Medulla oblongata (tissue), 1 donor: ENCODE measurements at regions not wholly inside any gene's neighbourhood (a gene's known extent, or its start where the extent isn't known, plus 50 kb on each side); places are given as distances from the start of the nearest gene placed in this dataset.

Experiments used
- DNase-seq: peaks from one replicate; pipeline ENCODE4 v3.0.0-alpha.2; 2015; ENCODE audit errors: extremely low spot score

DNA sequence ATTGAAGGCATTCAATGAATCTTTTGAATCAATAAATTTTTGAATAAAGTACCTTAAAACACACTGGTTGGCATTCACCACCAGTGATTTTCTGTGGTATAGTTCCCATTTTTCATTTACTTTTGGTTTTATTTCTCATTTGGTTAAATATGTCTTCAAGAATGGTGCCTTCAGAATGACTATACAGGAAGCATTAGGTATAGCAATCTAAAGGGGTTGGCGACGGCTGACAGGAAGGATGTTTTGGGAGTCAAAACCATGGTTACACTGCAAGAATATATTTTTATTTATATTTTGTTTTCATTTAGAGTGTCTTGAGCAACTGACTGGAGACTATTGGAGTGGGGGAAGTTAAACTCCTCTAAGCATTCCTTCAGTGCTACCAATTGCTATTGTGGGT lies 235.7 kb downstream of the HTR1A start:
- DNase-seq = no peak

DNA sequence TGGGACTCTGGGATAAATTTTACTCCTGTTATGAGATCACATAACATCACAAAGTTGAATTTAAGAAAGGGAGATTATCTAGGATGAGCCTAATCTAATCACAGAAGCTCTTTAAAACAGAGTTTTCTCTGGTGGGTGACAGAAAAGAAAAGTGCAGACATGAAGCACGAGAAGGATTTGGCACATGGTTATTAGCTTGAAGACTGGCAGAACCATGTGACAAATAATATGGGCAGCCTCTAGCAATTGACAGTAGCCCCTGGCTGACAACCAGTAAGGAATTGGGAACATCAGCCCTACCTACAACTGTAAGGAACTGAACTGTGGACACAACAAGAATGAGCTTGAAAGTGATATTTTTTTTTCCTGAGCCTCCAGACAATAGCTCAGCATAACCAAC lies 243.1 kb downstream of the HTR1A start:
- no peak for DNase-seq

DNA sequence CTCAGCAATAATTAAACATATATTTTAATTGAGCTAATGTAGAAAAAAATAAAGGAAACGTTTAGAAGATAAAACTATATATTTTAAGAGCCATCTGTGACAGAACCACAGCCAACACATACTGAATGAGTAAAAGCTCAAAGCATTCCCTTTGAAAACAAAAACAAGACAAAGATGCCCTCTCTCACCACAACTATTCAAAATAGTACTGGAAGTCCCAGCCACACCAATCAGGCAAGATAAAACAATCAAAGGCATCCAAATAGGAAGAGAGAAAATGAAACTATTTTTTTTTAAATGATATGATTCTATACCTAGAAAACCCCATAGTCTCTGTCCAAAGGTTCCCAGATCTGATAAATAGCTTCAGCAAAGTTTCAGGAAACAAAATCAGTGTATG lies 262.0 kb downstream of the HTR1A start:
- DNase-seq = no peak

DNA sequence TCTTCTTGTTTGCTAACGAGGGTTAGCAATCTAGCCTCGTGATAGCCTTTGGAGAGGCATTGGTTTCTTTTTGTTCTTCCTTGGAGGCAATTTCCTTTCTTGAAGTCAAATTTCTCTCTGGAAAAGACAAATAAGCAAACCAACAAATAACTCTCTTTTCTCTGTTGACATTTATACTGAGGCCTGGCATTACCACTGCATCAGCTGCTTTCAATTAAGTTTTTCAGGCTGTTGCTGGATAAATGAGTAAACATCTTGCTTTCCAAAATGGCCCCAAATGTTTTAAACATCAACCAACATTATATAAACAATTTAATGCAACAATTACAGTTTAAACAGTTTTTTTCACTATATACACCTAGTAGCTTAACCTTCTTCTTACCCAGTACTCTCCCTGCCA lies 264.4 kb downstream of the HTR1A start:
- peak; percentile 29 for DNase-seq

DNA sequence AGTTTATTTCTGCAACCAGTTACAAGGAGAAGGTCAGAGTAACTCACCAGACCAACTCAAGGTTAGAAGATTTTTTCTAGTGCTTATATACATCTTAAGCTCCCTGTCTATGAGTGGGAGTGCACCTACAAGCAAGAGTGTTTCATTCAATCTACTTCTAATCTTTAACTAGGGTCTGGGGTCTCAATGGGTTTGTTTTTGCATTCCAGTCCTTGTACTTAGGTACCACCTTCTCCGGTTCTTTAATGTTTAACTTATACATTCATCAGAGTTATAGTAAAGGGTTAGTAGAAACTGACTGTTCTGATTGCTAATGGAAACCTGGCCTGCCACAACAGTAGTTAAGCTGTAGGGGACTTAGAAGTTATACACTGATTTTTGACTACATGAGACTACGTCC lies 271.7 kb downstream of the HTR1A start:
- DNase-seq = no peak

DNA sequence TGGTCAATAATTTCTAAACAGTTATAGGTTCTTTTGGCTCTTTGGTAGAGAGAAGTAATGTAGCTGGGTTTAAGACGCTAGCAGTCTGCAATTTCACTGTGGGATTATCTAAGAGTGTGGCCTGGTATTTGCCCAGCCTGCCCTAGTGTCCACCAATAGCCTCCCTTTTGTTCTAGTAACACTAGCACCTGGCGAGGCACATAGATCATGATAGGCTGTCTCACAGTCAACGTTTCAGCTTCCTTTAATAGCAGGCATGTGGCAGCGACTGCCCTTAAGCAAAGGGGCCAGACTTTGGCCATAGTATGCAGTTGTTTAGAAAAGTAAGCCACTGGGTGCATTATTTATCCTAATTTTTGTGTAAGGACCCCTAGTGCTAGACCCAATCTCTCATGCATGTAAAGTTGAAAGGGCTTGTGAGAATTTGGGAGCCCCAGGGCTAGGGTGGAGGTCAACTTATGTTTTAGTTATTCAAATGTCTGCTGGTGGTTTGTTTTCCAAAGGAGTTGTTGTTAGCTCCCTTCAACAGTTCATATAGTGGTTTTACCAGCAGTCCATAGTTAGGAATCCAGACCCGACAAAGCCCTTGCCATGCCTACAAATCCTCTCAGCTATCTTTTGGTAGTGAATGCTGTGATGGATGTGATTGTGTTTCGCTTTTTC lies 274.3 kb downstream of the HTR1A start:
- DNase-seq = no peak

DNA sequence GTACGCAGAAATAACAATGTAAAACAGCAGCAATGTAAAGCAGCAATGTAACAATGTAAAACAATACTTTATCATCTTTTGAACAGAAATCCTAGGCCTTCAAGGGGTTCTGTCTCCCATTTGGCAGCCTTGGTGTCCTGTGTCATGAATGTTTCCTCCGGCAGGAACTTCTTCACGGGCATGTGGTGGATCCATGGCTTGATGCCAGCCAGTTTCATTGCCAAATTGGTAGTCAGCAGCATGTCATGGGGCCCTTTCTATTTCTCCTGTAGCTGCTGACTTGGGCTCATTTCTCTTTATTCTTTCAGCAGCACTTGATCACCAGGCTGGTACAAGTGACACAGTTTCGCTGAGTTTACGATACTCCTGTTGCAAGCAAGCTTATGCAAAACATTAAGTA lies 275.3 kb downstream of the HTR1A start:
- DNase-seq = peak; percentile 7

DNA sequence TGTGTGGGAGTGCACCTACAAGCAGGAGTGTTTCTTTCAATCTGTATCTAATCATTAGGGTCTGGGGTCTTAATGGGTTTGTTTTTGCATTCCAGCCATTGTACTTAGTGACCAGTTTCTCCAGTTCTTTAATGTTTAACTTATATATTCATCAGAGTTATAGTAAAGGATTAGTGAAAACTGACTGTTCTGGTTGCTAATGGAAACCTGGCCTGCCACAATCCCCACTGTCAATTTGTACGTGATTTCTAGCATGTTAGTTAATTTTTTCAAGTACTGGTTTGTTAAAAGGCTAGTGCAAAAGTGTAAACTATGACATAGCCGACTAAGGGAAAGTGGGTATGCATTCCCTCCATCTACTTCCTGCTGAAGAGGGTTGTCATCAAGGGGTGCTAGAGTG lies 276.1 kb downstream of the HTR1A start:
- no peak for DNase-seq

DNA sequence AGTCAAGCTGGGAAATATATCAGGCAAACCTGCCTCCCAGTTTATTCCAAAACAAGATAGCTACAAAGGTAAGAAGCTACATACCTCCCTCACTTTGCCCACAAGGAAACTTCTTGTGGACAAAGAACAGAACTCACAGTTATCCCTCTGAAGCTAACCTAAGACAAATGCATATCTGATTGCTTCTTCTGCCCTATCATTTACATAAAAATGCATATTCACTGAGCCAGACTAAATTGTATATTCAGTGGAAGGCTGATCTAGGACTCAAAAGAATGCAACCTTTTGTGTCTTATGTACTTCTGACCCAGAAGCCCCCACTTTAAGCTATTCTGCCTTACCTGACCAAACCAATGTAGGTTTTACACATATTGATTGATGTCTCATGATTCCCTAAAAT lies 276.8 kb downstream of the HTR1A start:
- DNase-seq = no peak

DNA sequence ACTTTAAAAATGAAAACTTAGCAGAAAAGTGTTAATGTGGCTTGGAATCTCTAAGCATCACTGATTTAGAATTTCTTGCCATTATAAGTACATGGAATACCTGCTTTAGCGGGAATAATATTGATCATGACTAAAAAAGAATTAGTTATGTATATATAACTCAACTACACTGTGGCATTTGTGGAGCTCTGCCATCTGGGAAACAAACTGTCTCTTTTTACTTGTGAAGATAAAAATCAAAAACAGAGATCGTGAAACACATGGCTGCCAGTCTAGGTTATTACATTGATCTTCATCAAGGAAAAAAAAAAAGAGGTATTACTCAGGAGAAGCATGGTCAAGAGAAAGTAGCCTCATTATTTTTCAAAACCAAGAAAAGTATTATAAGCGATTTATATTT lies 287.4 kb downstream of the HTR1A start:
- DNase-seq = no peak

DNA sequence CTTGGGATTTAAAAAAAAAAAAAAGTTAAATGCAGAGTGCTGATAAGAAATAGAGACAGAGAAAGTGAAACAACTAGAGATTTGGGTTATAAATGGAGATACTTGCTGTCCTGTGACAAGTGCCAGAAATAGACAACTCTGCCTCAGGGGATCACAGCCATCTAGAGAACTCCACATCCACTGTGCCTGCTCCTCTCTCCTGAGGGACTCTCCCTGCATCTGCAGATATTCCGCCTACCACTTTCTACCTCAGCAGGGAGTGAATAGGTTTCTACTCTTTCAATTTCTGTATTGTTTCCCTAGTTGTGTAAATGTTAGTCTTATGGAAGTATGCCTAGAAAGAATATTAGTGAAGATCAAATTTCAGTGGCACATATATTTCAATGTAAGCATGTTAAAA lies 307.2 kb downstream of the HTR1A start:
- no peak for DNase-seq

DNA sequence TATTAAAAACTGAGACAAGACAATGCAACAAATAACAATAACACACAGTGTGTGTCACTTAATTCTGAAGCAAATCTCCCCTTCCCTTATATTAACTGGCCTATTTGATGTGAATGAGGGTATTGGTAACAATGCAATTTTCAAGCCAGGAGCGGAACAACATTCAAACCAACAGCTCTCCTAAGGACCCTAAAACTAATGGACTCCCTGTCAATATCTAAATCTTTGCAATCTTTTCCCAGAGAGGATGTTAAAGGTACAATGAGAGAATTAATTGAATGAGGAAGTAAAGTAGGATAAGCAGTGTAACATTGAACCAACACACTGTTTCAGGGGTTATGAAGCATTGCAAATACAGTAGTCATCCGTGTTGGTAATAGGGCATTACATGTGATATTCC lies 311.7 kb downstream of the HTR1A start:
- DNase-seq = no peak

DNA sequence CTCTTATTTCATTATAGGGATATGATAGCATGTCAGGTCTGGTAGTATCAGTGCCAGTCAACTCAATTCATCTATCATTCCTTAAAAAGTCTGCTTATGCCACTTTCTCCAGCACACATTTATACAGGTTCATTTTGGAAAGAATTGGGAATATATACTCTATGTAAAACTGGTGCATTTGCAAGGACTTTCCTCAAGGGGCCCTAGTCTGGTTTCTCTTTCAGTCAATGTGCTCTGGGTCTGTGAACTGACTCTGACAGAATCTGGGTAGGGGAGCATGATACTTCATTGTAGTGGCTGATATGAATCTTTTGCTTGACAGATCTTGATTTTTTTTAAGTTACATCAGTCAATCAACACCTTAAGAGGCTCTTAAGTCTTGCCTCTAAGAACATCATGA lies 313.9 kb downstream of the HTR1A start:
- no peak for DNase-seq

DNA sequence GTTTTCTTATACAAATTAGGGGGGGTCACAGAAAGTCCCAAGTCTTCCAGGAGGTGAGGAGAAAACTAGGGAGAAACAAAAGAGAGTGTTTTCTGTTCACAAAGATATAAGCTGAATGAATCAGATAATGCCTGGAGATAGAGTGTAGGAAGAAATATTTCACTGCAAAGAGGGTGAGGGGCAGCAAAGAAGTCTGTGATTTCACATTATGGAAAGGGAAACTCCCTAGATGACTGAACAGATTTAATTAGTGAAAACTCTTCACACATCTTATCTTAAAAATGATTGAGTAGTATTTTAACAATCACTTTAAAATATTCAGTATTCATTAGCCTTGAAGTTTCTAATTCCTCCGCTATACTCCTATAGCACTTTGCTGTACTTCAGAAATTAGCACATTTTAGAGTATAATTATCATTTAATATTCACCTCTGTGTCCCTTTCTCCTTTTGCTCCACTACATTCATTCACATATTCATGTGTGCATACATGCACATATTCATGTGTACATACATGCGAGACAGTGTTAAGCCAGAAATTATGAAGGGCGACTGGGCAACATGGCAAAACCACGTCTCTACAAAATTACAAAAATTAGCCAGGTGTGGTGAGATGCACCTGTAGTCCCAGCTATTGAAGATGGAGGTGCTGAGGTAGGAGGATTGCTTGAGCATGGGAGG lies 332.2 kb downstream of the HTR1A start:
- DNase-seq = no peak

DNA sequence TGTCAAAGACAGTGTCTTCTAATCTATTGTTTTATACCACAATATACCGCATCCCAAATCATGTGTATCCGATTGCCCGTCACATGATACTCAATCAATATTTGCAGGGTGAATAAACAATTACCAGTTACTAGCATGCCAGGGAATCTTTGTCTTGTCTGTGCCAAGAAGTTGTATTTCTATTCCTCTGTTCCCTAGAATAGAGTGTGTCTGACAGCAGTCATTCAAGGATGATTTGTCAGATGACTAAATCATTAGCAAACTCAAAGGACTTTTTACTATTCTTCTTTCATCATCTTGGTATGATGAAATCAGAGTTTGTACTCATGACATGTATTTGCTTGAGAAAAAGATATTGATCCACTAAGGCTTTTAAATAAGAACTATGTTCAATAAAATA lies 348.8 kb downstream of the HTR1A start:
- no peak for DNase-seq

DNA sequence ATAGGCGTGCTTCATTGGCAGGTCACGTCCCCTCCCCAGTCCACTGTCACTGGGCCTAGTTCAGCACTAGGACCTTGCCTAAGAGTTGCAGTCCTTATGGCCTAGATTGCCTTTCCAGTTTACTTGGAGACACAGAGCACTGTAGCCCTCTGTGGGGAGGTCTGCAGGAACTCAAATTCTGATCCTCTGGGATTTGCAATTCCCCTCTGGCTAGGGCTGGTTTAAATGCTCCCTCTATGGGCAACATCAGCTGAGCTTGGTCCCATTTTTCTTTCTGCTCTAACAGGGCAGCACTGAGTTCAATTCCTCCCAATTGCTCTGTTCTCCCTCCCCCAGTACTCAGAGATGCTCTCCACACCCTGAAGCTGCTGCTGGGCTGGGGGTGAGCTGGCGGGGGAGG lies 358.2 kb downstream of the HTR1A start:
- no peak for DNase-seq

DNA sequence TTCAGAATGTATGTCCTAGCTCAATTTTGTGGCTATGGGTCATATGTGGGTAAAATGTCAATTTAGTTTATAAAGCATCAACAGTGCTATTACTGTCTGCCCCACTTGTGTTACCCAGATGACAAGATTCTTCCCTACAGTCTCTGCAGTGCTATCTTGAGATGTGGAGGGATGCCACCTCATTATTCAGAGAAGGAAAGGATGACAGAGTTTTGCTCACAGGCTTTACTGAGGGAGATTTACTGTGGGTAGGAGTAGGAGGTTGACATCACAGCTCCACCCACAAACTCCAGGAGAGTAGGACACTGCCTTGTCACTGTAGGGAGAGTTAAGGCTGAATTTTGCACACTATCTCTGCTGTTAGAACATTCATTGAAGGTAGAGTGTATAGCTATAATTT lies 359.3 kb downstream of the HTR1A start:
- no peak for DNase-seq

DNA sequence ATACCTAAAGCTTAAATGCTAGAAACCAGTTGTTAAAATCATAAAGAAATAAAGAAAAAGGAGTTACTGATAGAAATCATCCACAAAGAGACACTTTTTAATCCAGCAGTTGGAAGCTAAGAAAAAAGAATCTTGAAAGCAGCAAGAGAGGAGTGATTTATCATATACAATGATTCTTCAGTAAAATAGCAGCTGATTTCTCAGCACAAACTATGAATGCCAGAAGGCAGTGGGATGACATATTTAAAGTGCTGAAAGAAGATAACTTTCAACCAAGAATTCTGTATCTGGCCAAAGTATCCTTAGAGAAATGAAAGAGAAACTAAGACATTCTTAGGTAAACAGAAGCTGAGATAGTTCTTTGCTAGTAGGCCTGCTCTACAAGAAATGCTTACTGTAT lies 366.0 kb downstream of the HTR1A start:
- DNase-seq = no peak

DNA sequence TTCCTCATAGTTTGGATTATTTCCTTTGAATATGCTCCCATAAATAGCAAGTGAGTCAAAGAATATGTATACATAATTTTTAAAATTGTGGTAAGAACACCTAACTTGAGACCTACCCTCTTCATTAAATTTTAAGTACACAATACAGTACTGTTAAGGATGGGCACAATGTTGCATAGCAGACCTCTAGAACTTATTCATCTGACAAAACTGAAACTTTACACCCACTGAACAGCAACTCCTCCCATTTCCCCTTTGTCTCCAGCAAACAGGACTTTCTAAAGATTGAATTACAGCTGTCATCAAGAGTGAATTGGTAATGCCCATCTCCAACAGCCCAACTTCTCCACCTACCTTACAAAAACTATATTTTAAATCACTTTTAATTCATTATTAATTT lies 388.9 kb downstream of the HTR1A start:
- no peak for DNase-seq

DNA sequence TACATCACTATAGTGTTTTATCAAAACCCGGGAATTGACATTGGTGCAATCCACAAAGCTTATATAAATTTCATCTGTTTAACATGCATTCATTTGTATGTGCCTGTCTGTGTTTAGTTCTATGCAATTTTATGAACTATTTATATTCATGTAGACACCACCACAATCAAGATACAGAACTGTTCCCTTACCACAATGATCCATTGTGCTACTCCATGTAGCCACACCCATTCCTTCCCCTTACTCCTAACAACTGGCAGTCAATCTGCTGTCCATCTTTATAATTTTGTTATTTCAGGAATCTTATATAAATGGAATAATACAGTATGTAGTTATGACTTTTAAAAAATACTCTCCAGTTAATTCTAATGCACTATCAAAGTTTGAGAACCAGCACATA lies 389.5 kb downstream of the HTR1A start:
- DNase-seq = no peak

DNA sequence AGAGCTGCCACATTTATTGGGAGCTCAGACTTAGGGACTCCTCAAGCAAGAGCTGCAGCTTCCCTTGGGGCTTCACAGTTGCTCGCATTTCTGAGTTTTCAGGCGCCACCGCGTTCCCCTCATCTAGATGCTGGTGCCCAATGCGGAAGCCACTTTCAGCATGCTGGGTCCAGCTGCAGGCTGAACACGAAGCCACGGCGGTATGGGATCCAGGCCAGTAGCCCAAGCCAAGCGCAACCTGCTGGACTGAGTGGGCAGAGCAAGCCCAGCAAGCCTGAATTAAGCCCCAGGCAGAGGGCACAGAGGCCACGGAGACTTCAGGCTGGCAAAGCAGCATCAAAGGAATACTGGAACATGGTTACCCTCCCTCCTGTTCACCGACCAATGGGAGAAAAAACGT lies 391.5 kb downstream of the HTR1A start:
- DNase-seq = no peak

DNA sequence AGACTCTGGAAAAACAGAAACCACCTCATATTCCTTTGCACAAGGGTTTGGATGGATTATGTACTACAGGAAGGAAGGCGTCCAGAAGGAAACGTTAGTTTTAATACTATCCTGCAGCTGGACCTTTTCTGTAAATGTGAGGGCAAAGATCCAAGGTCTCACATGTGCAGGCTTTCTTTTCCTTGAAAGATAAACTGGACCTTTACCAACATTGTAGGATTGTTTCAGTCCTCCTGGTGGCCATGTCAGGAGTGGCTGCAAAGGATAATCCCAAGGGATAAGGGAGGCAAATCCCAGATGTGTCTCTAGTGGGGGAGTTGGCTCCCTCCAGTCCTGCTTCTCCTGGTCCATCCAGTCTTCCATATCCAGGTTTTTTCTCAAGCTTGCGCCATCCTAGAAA lies 397.5 kb downstream of the HTR1A start:
- DNase-seq = no peak

DNA sequence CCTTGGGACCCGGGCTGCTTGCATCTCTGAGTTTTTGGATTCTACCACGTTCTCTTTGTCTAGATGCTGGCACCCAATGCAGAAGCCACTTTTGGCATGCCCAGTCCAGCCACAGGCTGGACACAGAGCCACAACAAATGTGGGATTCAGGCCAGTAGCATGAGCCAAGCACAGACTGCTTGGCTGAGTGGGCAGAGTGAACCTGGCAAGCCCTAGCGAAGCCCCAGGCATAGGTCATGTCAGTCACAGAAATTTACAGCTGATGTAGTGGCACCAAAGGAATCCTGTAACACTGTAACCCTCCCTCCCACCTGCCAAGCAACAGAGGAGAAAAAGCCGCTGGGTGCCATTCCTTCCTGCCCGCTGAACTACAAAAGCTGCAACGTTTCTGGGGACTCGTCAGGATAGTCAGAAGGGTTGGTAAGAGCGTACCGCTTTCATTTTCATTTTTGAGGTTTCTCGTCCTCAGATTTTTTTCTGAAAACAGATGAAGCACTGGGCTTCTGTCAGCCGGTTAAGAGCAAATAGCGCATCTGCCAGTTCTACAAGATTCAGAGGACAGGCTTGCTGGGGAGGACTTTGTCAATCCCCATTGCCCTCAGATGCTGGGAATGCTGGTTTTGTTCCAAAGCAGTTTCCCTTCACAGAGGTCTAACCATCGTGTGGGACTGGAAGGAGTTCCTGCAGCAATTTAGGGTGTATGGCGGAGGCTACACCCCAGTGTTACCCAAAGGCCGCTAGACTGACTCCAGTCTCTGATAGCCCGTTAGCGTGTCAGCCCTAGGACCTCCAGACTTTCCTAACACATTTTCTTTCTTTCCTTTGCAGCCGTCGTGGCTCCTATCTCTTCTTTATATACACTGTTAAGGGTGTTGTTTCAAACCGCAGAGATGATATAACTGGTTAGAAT lies 399.0 kb downstream of the HTR1A start:
- DNase-seq = no peak
